ENCODE measurements at regions not wholly inside any gene's neighbourhood (a gene's known extent, or its start where the extent isn't known, plus 50 kb on each side); places are given as distances from the start of the nearest gene placed in this dataset.

- DNase-seq (ENCODE audit: low read depth, low spot score) = no peak
These were observed 99.2 kb downstream of the SLC41A2 start for GRCh38 chr12:104858611-104859543.

GRCh38 chr12:104856531-104856930 lies 101.6 kb downstream of the SLC41A2 start:
- no peak for DNase-seq (ENCODE audit: low read depth, low spot score)

GRCh38 chr12:104855599-104855998 lies 102.5 kb downstream of the SLC41A2 start:
- DNase-seq (ENCODE audit: low read depth, low spot score) = no peak

GRCh38 chr12:104852896-104853295 lies 105.2 kb downstream of the SLC41A2 start:
- DNase-seq (ENCODE audit: low read depth, low spot score) = no peak

GRCh38 chr12:104852102-104852501 lies 106.0 kb downstream of the SLC41A2 start:
- DNase-seq (ENCODE audit: low read depth, low spot score) = no peak

- no peak for DNase-seq (ENCODE audit: low read depth, low spot score)
These were observed 107.3 kb downstream of the SLC41A2 start for GRCh38 chr12:104850781-104851180.

GRCh38 chr12:104846056-104846767 lies 111.9 kb downstream of the SLC41A2 start:
- no peak for DNase-seq (ENCODE audit: low read depth, low spot score)

- no peak for DNase-seq (ENCODE audit: low read depth, low spot score)
These were observed 114.0 kb downstream of the SLC41A2 start for GRCh38 chr12:104844123-104844522.

- no peak for DNase-seq (ENCODE audit: low read depth, low spot score)
These were observed 117.8 kb downstream of the SLC41A2 start for GRCh38 chr12:104840262-104840661.

- DNase-seq (ENCODE audit: low read depth, low spot score) = no peak
These were observed 122.8 kb downstream of the SLC41A2 start for GRCh38 chr12:104835317-104835716.

- no peak for DNase-seq (ENCODE audit: low read depth, low spot score)
These were observed 123.5 kb downstream of the SLC41A2 start for GRCh38 chr12:104834607-104835006.

GRCh38 chr12:104833756-104834155 lies 124.3 kb downstream of the SLC41A2 start:
- DNase-seq (ENCODE audit: low read depth, low spot score) = no peak

- no peak for DNase-seq (ENCODE audit: low read depth, low spot score)
These were observed 130.1 kb downstream of the SLC41A2 start for GRCh38 chr12:104828015-104828414.

GRCh38 chr12:104827587-104827986 lies 130.5 kb downstream of the SLC41A2 start:
- DNase-seq (ENCODE audit: low read depth, low spot score) = no peak

GRCh38 chr12:104825408-104825807 lies 132.7 kb downstream of the SLC41A2 start:
- DNase-seq (ENCODE audit: low read depth, low spot score) = no peak

- DNase-seq (ENCODE audit: low read depth, low spot score) = no peak
These were observed 134.1 kb downstream of the SLC41A2 start for GRCh38 chr12:104823985-104824461.

- DNase-seq (ENCODE audit: low read depth, low spot score) = no peak
These were observed 135.1 kb downstream of the SLC41A2 start for GRCh38 chr12:104822941-104823340.

GRCh38 chr12:104816845-104817503 lies 141.1 kb downstream of the SLC41A2 start:
- DNase-seq (ENCODE audit: low read depth, low spot score) = no peak

GRCh38 chr12:104815935-104816334 lies 142.2 kb downstream of the SLC41A2 start:
- DNase-seq (ENCODE audit: low read depth, low spot score) = no peak

GRCh38 chr12:104814944-104815343 lies 143.1 kb downstream of the SLC41A2 start:
- no peak for DNase-seq (ENCODE audit: low read depth, low spot score)

Data from pulmonary artery endothelial cell (primary cell).